Stimulated activated CD4-positive, alpha-beta T cell treated with anti-CD3 and anti-CD28 coated beads, Interleukin-12 subunit alpha, Interleukin-12 subunit beta, amount 100 ng/mL, for 48 hours (primary cell): ENCODE measurements at regions not wholly inside any gene's neighbourhood (a gene's known extent, or its start where the extent isn't known, plus 50 kb on each side); places are given as distances from the start of the nearest gene placed in this dataset.

Experiments
- DNase-seq, 3 donors: peaks; one replicate each; pipeline ENCODE4 v3.0.0-alpha.2; 2020; ENCODE audit warnings: low read depth in 2 of 3, low spot score in 1 of 3

DNA sequence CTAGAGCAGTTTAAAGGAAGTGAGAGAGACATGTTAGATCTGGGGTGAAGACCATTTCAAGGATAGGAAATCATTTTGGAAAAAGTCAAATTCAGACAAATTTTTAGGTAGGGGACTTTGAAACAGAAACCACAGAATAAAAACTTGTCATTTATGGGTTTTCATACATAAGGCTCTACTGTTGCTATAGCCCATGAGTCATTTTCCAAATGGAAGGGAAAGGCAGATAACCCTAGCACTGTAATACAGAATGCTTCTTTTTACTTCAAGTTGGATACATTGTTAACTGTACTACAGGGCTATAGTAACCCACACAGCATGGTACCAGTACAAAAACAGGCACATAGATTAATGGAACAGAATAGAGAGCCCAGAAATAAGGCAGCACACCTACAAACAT is 455.4 kb downstream of the EBF1 start:
- no peak for DNase-seq

DNA sequence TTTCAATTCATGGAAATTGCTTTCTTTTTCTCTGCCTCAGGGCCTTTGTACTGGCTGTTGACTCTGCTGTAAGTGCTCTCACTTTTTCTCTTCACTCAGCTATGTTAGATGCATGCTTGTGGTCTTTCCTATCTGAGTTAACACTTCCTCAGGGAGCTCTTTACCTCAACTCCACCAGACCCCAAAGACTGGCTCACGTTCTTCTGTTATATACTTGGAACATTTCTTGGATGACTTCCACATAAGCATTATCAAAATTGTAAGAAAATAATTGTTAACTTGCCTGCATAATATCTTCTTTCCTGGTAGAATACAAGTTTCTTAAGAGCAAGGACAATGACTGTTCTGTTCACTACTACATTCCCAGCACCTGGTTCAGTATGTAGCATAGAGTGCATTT is 455.9 kb downstream of the EBF1 start:
- DNase-seq: no peak

DNA sequence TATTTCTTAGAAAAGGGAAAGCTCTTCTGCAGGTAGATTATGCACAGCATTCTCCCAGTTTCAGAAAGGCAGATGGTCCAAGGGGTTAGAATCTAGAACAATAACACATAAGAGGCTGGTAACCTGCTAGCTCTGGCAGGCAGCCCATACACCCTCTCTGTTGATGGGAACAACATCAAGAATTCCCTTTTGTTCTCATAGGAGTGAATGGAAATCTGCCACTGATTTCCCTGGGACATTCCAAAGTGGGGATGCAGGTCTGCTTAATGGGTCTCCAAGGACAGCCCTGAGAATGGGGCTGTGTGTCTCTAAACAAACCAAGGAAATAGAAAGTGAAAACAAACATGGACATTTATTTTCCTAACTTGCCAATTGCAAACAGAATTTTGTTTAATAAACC is 456.8 kb downstream of the EBF1 start:
- no peak for DNase-seq

DNA sequence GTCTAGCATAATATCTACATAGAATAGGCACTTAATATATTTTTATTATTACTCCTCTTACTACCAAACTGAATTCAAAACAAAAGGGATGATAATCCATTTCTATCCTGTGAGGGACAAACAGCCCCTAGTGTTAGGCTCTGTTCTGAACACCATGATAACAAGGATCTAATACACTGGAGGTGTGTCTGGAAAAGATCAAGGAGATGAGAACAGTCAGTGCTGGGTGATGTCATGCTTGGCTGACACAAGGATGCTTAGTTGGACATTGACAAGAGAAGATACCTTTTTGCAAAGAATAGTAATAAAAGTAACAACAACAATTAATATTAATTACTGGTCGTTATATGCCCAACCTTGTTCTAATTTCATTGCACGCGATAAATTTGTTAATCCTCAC is 458.7 kb downstream of the EBF1 start:
- no peak for DNase-seq

DNA sequence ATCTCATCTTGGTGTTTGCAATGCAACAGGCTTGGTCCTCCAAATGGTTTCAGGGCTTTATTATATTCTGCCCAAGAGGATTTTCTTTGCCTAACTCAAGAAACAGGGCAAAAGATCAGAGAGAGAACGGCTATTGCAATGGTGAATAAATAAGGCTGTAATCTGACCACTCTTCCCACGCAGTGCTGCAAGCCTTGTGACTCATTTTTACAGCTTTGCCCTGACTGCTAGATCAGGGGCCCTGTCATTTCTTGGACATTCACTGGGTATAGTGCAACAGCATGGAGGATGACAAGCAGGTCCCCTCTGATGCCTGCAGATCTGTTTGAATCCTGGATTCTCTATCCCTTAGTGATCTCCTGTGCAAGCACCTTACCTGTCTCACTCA is 459.1 kb downstream of the EBF1 start:
- no peak for DNase-seq

DNA sequence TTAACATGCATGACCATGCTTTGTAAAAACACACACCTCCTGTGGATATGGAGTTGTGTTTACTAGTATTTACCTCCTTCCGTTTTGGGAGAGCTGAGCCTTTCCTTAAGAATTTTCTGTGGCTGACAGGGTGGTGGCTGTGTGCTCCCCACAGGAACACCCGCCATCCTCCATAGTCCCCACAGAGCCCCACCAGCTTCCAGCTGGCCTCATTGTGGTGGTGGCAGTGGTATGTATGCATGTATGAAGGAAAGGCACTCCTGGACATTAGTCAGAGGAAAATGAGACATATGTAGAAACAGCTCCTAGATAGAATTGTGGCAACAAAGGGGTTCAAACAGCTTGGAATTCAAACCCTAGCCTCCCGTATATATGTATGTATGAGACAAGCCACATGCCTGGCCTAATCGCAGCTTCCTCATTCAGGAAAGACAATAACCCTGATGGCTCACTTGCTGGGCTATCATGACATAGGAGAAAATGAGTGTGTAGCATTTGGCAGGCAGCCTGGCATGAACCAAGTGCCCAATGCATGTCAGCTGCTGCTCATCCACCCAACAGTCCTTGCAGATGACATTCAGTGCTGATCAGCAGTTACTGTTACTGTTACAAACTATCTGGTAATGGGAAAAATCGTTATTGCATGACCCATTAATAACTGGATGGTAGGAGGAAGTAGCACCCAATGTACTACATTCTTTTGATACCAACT is 459.7 kb downstream of the EBF1 start:
- DNase-seq: no peak

DNA sequence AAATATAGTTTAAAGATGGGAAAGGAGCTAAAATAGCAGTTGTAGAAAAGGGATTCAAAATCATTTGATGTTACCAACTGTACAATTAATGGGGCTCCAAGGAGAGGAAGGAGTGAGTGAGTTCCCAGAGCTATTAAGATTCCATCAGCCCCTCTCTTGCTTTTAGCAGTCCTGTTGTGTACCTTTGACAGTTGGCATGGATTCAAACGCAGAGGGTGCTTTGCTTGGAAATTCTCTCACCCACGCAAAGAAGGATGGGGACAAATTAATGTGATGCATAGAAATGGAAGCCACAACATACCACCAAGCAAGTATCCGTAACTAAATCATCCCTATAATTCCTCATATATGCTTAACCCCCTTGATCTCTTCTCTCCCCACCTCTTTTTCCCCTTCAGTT is 461.3 kb downstream of the EBF1 start:
- DNase-seq: no peak

DNA sequence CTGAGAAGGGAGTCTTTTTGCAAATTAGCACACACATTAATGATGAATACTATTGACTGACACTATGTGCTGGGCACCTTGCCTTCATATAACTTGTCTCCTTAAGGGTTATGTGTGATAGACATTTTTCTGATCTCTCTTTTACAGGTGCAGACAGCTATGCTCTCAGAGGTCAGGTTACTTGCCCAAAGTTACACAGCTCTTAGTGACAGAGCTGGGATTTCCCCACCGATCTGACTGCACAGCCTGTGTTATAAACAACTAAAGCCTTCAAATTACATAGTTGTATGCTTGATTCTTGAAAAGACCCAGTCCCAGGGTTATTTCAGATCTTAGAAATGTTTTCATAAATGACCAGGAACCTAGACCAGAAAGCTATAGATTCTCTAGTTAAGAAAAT is 462.7 kb downstream of the EBF1 start:
- DNase-seq: no peak

DNA sequence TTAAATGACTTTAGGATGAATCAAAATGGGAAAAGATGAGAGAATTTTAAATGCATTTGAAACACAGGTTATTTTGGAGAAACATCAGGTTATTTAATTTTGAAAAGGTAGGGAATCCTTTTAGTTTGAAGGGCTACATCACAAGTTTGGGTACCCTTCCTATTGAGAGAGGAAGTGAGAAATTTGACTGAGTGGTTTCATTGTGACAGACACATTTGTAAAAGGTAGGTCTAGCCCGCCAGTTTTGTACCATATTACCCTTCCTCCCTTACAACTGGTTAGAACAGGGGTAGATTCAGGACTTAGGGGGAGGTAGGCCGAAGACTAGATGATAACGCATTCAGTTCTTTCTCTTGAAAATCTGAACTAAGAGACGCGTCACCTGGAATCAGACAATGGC is 464.2 kb downstream of the EBF1 start:
- DNase-seq: no peak

DNA sequence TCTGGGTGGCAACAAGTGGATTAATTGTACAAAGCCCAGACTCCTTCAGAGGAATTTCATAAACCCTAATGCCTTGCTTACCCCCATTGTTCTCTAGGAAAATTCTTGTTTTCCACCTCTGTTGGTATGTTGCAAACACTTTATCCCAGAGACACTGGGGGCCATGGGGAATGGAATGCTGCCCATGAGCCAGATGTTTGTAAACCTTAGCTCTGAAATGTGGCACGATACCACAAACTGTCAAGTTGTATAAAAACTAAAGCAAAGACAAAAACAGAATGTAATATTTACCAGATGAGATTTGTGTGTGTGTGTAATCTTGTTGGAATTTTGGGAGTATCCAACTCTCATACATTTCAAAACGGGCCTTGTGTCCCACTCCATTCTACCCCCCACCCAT is 465.0 kb downstream of the EBF1 start:
- no peak for DNase-seq

DNA sequence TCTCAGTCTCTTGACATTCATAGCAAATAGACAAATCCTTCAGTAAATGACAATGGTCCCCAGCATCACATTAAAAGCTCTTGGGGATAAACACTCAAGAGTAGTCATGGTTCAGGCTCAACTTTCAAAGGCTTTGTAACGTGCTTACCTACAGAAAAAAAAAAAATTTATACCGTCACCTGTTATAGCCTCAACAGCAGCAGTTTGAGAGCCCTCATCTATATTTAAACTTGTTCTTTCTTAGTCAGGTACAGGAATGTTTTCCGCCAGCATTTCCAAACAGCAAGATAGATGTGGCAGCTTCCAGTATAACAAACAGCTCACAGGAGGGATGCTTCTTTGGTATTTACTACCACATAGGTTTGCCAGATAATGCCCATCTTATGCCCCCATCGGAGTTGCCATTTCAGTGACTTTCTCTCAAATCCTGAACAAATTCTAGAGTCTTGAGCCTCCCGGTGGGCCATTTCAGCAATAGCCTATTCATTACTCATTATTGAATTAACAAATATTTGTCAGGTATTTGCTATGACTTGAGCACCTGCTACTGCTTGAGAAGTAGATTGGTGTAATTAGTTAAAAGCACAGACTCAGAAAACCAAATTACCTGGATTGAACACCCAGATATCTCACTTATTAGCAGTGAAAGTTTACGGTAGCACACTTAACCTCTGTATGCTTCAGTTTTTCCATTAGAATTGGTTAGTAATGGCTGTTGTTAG is 470.0 kb downstream of the EBF1 start:
- DNase-seq: no peak

DNA sequence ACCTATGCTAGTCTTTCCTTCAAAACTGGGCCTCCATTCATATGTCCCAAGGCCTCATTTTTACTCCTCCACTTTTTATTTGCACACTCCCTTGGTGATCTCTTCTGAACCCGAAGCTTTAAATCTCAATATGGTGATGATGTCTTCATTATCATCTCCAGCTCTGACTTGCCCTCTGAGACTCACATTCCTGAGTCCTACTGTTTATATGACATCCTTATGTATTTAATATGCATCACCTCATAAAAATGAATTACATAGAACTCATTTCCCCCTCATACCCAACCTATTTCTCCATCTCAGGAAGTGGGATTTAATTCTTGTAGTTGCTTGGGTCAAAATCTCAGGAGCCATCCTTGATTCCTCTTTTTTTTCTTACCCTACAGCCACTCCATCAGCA is 473.0 kb downstream of the EBF1 start:
- no peak for DNase-seq

DNA sequence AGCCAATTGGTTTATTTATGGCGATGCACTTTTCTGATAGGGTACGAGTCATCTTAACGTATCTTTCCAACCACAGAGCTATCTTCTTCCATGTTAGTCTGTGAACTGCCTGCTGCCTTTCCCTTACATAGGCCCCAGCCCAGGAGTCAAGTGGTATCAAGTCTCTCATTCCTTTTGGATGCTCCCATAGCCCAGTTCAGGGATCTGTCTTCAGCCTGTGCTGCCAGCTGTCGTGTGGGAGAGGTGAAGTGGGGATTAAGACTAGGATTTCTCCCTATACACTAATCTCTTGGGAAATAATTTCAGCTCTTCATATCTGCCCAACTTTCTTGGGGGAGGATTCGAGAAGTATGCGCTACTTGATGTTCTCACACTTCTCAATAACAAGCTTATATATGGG is 475.7 kb downstream of the EBF1 start:
- DNase-seq: no peak

DNA sequence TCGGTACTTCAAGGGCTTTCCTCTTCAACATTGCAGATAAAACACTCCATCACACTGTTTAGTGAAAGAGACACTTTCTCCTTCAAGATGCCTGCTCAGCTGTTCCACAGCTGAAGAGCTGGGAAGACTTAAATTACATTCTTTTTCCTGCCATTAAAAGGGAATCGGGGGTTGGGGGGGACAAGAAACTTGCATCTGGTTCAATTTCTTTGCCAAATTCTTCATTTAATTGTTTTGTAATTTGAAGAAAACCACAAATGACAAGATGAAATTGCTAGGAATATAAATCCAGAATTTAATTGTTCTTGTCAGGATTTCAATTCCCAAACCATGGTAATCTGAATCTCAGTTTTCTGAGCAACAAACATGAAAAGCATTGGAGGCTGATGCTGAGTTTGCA is 478.3 kb downstream of the EBF1 start:
- DNase-seq: no peak

DNA sequence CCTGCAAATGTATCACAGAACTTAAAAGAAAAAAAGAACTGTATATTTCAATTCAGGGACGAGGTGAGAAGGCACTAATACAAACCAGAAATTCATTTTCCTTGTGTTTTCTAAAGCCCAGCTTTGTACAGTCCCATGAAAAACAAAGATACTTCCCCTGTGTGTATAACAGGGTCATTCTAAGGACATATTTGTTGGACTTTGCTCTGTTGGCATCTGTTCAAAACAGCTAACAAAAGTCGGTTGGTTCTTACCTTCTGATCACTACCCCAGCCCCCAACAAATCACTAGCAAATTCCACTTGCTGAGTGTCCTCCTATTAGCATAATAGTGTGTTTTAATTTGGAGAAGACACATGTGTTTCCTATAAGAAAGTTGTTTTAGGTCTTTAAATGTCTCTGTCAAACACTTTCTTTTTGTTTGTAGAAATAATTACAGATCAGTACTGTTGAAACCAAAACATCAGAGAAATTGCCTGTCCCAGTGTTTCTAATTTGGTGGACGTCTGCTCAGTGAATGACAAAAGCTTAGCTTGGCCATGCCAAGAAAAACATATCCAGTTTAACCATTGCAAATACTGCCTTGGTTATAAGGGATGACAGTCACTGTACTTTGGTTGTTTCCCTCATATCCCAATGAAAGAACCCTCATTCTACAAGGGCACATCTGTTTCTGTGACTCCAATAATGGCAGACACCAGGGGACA is 480.5 kb downstream of the EBF1 start:
- DNase-seq: no peak

DNA sequence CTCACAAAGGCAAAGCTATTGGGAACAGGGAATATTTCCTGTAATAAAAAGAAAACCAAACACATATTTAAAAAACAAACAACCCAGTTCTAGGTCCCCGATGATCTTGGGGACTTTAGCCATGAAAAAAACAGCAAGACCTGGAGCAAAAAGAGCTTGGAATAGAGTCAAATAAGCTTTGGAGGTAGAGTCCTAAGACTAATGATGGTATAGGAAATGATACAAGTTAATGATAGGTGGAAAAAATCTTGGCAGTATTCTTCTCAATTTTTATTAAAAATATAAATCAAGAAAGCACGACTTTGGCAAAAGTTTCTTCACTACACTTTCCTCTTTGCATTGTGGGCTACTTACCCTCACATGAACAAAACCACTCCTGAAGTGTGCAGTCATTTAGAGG is 481.5 kb downstream of the EBF1 start:
- no peak for DNase-seq

DNA sequence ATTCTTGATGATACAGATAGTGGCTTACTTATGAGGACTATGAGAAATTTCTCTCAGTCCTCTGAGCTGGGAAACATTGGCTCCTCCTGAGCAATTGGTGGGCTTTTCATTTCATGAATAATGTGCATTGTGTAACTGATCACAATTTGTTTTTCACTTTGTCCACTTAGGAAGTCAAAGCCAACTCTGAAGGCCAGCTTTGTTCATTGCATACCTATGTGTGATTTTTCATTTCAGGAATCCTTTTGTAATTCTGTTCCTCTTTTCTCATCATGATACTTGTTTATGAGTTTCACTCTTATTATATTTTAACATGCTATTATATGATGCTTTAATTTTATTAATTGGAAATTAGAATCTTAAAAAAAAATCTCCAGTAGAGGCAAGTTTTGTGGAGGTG is 483.0 kb downstream of the EBF1 start:
- no peak for DNase-seq

DNA sequence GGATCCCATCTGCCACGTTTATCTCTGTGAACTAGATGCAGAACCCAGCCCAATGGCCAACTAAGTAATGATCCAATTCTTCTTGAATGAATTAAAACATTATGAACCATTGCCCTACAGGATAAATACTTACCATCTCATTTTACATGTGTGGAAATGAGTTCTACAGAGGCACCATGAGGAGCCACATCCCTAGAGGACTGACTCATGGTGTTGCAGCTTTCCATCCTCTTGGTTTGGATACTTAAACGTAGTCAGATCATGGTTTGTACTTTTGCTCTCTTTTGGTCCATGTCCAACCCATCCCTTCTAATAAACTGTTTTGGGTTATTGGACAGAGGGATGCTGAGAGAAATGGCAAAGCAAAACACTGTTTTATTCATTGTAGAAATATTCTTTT is 484.8 kb downstream of the EBF1 start:
- DNase-seq: no peak

DNA sequence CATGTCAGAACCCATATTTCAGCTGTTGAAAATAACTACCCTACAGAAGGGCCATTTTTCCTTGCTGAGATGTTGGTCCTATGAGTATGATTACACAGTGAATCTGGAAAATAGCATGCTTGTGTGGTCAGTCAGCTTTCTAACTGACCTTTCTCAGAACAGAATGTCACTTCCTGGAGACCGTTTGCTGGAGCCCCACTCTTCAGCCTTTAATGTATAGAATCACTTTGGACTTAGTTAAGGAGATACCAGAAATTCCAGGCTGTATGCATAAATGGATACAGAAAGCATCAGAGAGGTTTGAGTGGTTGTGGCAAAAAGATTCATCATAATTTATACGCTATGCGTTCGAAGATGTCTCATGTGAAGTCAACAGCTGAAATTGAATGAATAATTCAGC is 488.1 kb downstream of the EBF1 start:
- no peak for DNase-seq

DNA sequence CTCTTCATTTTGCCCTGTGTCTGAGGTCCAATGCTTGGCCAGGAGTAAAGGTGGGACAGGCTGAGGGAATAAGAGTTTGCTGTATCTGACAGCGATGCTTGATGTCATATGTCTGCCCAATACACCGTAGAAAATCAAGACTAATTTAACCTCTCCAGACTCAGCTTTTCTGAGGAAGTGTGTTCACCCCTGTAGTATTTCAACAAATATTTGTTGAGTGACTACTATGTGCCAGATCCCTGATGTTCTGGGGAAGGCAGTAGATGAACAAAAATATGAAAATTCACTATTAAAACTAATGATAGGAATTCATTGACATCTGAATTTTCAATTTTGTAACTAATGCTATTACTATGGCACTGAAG is 489.7 kb downstream of the EBF1 start:
- no peak for DNase-seq

DNA sequence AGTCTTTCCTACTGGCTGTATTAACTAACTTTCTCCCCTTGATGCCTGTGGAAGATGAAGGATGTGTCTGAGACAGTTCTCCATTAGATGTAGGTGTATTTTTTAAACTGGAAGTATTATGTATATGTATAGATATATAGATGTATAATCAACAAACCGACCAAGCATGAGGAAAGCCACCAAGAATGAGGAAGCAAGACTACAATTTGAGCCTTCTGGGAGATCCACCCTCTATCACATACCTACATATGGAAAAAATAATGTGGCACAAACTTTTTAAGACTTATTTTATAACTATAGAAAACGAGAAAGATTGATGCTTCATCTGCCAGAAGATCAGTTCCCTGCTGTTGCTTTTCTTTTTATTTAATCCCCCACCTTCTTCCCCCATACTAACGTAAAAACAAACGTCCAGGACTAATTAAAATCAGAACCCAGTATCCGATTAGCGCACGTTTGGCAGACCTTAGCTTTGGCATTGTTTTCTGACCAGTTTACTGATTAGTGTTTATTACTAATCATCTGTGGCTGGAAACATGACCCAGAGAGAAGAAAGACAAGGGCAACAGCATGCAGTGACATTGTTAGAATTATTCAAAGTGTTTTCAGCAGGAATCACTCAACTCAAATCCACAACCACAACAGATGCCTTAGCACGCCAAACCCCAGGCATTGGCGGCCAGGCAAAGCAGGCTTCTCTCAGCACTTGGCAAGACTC is 490.2 kb downstream of the EBF1 start:
- DNase-seq: no peak

DNA sequence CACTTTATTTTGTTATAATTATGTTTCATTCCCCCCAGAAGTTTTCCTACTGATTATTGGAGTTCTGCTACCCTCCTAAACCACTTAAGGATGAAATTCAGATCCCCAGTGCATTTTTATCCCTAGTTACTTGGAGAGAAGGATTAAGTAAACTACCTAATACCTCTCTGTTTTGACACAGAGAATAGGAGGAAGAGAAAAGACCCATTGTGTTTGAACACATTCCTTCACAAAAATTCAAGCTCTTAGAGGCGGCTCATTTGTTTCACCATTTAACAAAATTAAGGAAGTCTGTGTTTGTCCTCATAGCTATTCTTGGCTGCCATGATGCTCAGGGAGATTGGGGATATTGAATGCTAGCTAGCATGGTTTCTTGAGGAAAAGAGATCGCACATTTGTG is 492.6 kb downstream of the EBF1 start:
- DNase-seq: no peak
